AG08395 (cell line): ENCODE measurements at regions not wholly inside any gene's neighbourhood (a gene's known extent, or its start where the extent isn't known, plus 50 kb on each side); places are given as distances from the start of the nearest gene placed in this dataset.

Source experiments
- DNase-seq: peaks from one replicate; pipeline ENCODE4 v3.0.0; 2012; ENCODE audit warnings: mixed read lengths, low spot score

GRCh38 chr5:10173716-10174115, 76.0 kb downstream of the ATPSCKMT start:
- DNase-seq: no peak

GRCh38 chr5:10172247-10172646, 77.4 kb downstream of the ATPSCKMT start:
- no peak for DNase-seq

- no peak for DNase-seq
Observed at GRCh38 chr5:10169359-10169758, 80.3 kb downstream of the ATPSCKMT start.

GRCh38 chr5:10168254-10168653, 81.4 kb downstream of the ATPSCKMT start:
- DNase-seq: no peak

GRCh38 chr5:10167806-10168205, 81.9 kb downstream of the ATPSCKMT start:
- no peak for DNase-seq

GRCh38 chr5:10166392-10166791, 83.3 kb downstream of the ATPSCKMT start:
- no peak for DNase-seq

- DNase-seq: no peak
Observed at GRCh38 chr5:10162468-10162867, 87.2 kb downstream of the ATPSCKMT start.

- no peak for DNase-seq
Observed at GRCh38 chr5:10161778-10162177, 87.9 kb downstream of the ATPSCKMT start.

GRCh38 chr5:10160241-10160640, 89.4 kb downstream of the ATPSCKMT start:
- DNase-seq: no peak

GRCh38 chr5:10158886-10159285, 90.8 kb downstream of the ATPSCKMT start:
- DNase-seq: no peak

- no peak for DNase-seq
Observed at GRCh38 chr5:10157085-10157669, 92.5 kb downstream of the ATPSCKMT start.

GRCh38 chr5:10155897-10156667, 93.6 kb downstream of the ATPSCKMT start:
- DNase-seq: no peak

GRCh38 chr5:10153808-10154537, 95.7 kb downstream of the ATPSCKMT start:
- DNase-seq: no peak

- no peak for DNase-seq
Observed at GRCh38 chr5:10153394-10153793, 96.3 kb downstream of the ATPSCKMT start.

GRCh38 chr5:10151656-10152055, 98.0 kb downstream of the ATPSCKMT start:
- DNase-seq: no peak

GRCh38 chr5:10149911-10150310, 99.8 kb downstream of the ATPSCKMT start:
- no peak for DNase-seq

- peak; percentile 49 for DNase-seq
Observed at GRCh38 chr5:10145923-10146401, 103.7 kb downstream of the ATPSCKMT start.

- DNase-seq: no peak
Observed at GRCh38 chr5:10144040-10144439, 105.6 kb downstream of the ATPSCKMT start.

GRCh38 chr5:10140195-10140973, 109.3 kb downstream of the ATPSCKMT start:
- DNase-seq: peak; percentile 46

- no peak for DNase-seq
Observed at GRCh38 chr5:10138395-10139057, 111.2 kb downstream of the ATPSCKMT start.

- DNase-seq: peak; percentile 38
Observed at GRCh38 chr5:10133830-10134229, 115.9 kb downstream of the ATPSCKMT start.

GRCh38 chr5:10130881-10131280, 118.8 kb downstream of the ATPSCKMT start:
- no peak for DNase-seq
